ENCODE measurements at regions not wholly inside any gene's neighbourhood (a gene's known extent, or its start where the extent isn't known, plus 50 kb on each side); places are given as distances from the start of the nearest gene placed in this dataset.

- no peak for TF ChIP-seq CTCF (IDR thresholded peaks at IDR 0.05)
- no peak for TF ChIP-seq POLR2A (IDR thresholded peaks at IDR 0.05)
Measured at GRCh38 chr2:204264085-204264553, 281.2 kb upstream of the PARD3B start.

Measured in stomach (tissue), 4 donors.